GM12865 (cell line): ENCODE measurements at regions not wholly inside any gene's neighbourhood (a gene's known extent, or its start where the extent isn't known, plus 50 kb on each side); places are given as distances from the start of the nearest gene placed in this dataset.

Experiments
- DNase-seq: peaks from one replicate; pipeline ENCODE4 v3.0.0; 2010; ENCODE audit warnings: low read depth
- H3K4me3 ChIP-seq: 2 replicates; pipeline ENCODE4 v1.5.1; 2011; ENCODE audit warnings: mild to moderate bottlenecking, low read depth, low read length, control low read depth
- TF ChIP-seq, protein P1 (sequence below): IDR thresholded peaks from 2 replicates; pipeline ENCODE4 v1.5.1; 2011; ENCODE audit warnings: low read length, control low read depth, low read depth, inconsistent platforms; ENCODE audit not compliant: insufficient read depth; ENCODE audit errors: missing control alignments

DNA sequence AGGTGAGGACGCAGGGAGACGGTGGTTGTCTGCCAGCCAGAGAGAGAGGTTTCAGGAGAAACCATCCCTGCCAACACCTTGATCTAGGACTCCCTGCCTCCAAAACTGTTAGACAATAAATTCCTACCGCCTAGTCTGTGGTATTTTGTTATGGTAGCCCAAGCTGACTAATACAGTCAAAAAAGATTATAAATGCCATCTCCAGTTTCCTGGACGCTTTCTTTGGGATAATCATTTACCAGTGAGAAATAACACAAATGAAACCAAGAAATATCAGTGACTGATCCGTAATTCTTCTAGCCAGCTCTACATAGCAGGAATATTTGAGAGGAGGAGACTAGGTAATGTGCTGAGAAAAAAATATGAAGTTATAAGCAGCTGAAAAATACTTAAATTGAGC is 707.8 kb upstream of the LMCD1 start:
- no peak overlapping the region for H3K4me3 ChIP-seq
- TF ChIP-seq, protein P1, sequence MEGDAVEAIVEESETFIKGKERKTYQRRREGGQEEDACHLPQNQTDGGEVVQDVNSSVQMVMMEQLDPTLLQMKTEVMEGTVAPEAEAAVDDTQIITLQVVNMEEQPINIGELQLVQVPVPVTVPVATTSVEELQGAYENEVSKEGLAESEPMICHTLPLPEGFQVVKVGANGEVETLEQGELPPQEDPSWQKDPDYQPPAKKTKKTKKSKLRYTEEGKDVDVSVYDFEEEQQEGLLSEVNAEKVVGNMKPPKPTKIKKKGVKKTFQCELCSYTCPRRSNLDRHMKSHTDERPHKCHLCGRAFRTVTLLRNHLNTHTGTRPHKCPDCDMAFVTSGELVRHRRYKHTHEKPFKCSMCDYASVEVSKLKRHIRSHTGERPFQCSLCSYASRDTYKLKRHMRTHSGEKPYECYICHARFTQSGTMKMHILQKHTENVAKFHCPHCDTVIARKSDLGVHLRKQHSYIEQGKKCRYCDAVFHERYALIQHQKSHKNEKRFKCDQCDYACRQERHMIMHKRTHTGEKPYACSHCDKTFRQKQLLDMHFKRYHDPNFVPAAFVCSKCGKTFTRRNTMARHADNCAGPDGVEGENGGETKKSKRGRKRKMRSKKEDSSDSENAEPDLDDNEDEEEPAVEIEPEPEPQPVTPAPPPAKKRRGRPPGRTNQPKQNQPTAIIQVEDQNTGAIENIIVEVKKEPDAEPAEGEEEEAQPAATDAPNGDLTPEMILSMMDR, result no peak
- no peak for DNase-seq

DNA sequence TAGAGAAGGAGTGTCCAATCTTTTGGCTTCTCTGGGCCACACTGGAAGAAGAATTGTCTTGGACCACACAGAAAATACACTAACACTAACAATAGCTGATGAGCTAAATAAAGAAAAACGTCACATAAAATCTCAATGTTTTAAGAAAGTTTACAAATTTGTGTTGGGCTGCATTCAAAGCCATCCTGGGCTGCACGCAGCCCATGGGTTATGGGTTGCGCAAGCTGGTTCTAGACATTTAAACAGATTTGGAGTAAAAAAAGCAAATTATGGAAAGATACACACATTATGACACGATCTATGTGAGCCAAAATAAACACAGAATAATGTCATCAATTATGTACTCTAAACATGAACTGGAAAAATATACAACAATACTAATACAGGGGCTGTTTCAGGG is 703.3 kb upstream of the LMCD1 start:
- no peak for DNase-seq
- no peak overlapping the region for H3K4me3 ChIP-seq
- TF ChIP-seq, protein P1, result no peak

DNA sequence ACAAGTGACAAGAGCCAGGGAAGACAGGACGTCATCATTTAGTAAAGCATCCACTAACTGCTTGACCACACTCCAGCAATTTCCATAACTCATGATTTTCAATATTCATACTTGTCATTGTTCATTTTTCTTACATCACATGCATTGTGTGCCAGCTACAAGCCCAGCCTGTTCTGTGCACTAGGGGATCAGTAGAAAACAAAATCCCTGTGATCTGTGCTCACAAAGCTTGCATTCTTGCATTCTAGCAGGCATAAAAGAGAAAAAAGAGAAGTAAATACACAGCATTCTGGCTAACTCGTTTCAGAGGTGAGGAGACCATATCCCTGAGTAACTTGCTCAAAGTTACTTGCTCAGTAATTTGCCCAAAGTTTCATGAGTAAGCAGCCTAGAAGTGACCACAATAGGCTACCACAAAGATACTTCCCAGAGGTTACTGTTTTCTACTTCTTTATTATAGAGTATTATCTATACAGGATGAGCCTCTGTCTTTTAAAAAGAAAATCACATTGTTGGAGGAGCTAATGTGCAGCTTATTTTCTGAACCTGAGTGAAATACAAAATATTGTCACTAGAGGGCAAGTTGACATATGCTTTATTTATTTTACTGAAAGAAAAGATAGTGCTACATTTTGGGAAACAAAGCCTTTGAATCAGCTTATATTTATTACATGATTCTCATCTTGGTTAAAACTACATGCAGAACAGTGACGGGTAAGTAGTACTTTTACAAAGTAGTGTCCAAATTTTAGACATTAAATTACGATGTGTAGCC is 701.4 kb upstream of the LMCD1 start:
- DNase-seq, result no peak
- TF ChIP-seq, protein P1, result no peak
- H3K4me3 ChIP-seq, result no peak overlapping the region

DNA sequence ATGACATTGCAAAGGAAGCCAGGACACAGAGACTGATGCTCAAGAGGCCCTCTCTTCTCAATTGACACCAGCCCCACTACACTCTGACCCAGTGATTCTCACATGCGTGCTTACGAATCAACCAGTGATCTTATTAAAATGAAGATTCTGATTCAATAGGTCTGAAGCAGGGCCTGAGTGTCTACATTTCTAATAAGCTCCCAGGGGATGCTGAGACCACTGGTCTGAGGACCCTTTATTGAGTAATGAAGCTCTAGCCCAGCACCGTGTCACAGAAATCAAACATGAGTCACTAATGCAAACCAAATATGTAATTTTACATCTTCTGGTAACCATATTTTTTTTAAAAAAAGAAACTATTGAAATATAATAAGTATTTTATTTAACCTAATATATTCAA is 689.1 kb upstream of the LMCD1 start:
- no peak overlapping the region for H3K4me3 ChIP-seq
- DNase-seq, result no peak
- TF ChIP-seq, protein P1, result no peak

DNA sequence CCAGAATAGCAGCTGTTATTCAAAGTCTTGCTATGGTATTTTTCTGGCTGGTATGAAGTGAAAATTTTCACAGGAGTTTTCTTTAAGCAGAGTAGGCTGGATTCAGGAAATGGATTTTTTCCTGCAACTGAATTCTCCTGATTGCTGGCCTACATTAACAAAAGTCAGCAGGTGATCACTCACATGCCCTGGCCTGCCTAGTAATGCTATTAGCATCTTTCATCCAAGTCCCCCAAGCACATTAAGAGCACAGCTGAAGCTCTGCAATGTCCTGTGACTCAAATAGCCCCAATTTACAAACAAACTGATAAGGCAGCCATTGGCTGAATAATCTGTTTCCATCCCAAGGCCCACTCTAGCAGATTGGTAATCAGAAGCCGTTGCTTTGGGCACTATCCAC is 688.3 kb upstream of the LMCD1 start:
- DNase-seq, result no peak
- TF ChIP-seq, protein P1, result no peak
- H3K4me3 ChIP-seq, result no peak overlapping the region

DNA sequence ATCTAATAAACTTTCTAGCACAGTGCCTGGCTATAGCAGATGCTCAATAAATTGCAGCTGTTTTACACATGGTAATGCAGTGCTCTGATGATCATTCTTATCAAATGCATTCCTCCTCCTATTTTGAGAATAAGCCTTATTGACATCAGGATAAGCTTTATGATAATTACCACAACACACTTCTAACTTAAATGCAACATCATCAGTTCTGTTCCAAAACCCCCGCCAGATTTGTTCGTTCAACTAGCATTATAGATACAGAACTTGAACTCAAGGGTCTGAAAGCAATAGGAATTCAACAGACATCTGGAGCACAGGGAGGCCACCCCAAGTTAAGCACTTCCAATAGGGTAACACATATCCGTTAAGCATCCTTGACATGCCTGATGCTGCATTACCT is 684.4 kb upstream of the LMCD1 start:
- TF ChIP-seq, protein P1, result no peak
- H3K4me3 ChIP-seq, result no peak overlapping the region

DNA sequence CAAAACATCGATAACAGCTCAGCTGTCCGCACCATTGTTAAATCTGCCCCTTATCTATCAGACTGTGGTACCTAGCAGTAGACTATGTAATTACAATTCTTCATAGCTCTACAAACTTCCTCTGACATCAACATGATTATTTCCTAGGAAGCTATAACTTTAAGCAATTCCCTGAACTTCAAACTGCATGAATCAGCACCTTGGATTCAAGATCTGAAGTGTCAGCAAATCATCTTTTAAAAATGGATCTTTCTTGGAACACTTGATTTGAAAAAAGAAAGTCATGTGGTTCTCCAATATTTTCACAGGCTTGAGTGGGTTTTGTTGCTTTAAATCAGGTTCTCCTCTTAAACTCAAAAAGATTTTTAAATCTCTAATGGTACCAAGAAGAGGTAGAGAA is 680.7 kb upstream of the LMCD1 start:
- H3K4me3 ChIP-seq, result no peak overlapping the region
- no peak for DNase-seq
- TF ChIP-seq, protein P1, result no peak

More for the DNA sequence above, 684.4 kb upstream of the LMCD1 start:
- no peak for DNase-seq
